ENCODE measurements at regions not wholly inside any gene's neighbourhood (a gene's known extent, or its start where the extent isn't known, plus 50 kb on each side); places are given as distances from the start of the nearest gene placed in this dataset.

- TF ChIP-seq CTCF (IDR thresholded peaks at IDR 0.05) (no peak), POLR2A (IDR thresholded peaks at IDR 0.05; ENCODE audit: low read depth) (no peak), POLR2AphosphoS5 (IDR thresholded peaks at IDR 0.05) (no peak), EP300 (IDR thresholded peaks at IDR 0.05) (no peak)
Measured at GRCh38 chr18:34626404-34627136, 83.5 kb upstream of the DTNA start.

Data from esophagus muscularis mucosa (tissue), 4 donors.